A549 (cell line): ENCODE measurements at regions not wholly inside any gene's neighbourhood (a gene's known extent, or its start where the extent isn't known, plus 50 kb on each side); places are given as distances from the start of the nearest gene placed in this dataset.

Source experiments
- CHD2 ChIP-seq: fragments of 150-350 bp; IDR thresholded peaks from 2 replicates; pipeline ENCODE4 v1.6.1; 2014; ENCODE audit warnings: low read length; ENCODE audit not compliant: partially characterized antibody
- CTCF ChIP-seq: fragments of >200 bp; sonication (Bioruptor Twin); formaldehyde crosslinking; IDR thresholded peaks from 3 replicates; pipeline ENCODE4 v1.5.1; 2016
- EP300 ChIP-seq, 2 experiments: fragments of >200 bp; sonication (Bioruptor Twin); formaldehyde crosslinking; IDR thresholded peaks; 2 replicates in 1 of 2; 3 replicates in 1 of 2; pipeline ENCODE4 v1.6.1; 2016 to 2017
- ESRRA ChIP-seq: fragments of 150-350 bp; IDR thresholded peaks from 2 replicates; pipeline ENCODE4 v1.6.1; 2014; ENCODE audit warnings: mild to moderate bottlenecking, low read length, borderline replicate concordance
- POLR2AphosphoS2 ChIP-seq: conservative IDR thresholded peaks from 2 replicates; pipeline ENCODE4 v1.6.1; 2012; ENCODE audit warnings: low read length, improper control_type of control experiment, inconsistent platforms
- REST ChIP-seq: fragments of 200-600 bp; sonication (generic); IDR thresholded peaks from 2 replicates; pipeline ENCODE4 v1.6.1; 2016; ENCODE audit warnings: antibody characterized with exemption, mild to moderate bottlenecking, moderate library complexity
- TP53 ChIP-seq: fragments of 250-450 bp; sonication (Bioruptor Pico); IDR thresholded peaks from 2 replicates; pipeline ENCODE4 v1.5.0; 2021; ENCODE audit warnings: mild to moderate bottlenecking, moderate library complexity

GRCh38 chr12:126944684-126945083 lies 1322.3 kb upstream of the TMEM132C start:
- TF ChIP-seq CTCF (no peak), TP53 (no peak), EP300 (IDR thresholded peaks at IDR 0.05) (no peak), CHD2 (no peak), REST (no peak), POLR2AphosphoS2 (no peak), ESRRA (no peak)
